H1 (cell line): ENCODE measurements at regions not wholly inside any gene's neighbourhood (a gene's known extent, or its start where the extent isn't known, plus 50 kb on each side); places are given as distances from the start of the nearest gene placed in this dataset.

Experiments used
- CTCF ChIA-PET: fragments of 300-600 bp; sonication (Branson Sonifier 250); formaldehyde crosslinking; loops from one replicate; lab custom pipeline; 2021; ENCODE audit not compliant: partially characterized antibody; lab: Charles Lee
- POLR2A ChIA-PET: fragments of 300-600 bp; sonication (Branson Sonifier 250); formaldehyde crosslinking; loops from one replicate; lab custom pipeline; 2021; ENCODE audit warnings: inconsistent platforms; ENCODE audit not compliant: partially characterized antibody; lab: Charles Lee
- DNase-seq, 2 experiments: peaks; one replicate each; pipeline versions ENCODE4 v3.0.0 to v3.0.0-alpha.2; 2010 to 2022; ENCODE audit warnings: low spot score in 2 of 2, low read depth in 1 of 2, mixed read lengths in 1 of 2
- FAIRE-seq: peaks from 2 replicates; lab custom pipeline; 2011; peaks lifted over from hg19 to GRCh38; lab: Jason Lieb, UNC
- H2AFZ ChIP-seq: 2 replicates; pipeline ENCODE4 v1.8.1; 2012; ENCODE audit warnings: low read length, inconsistent platforms
- H2AK5ac ChIP-seq: 2 replicates; pipeline ENCODE4 v1.6.1; 2013; ENCODE audit warnings: low read depth, low read length
- H2BK120ac ChIP-seq: replicated peaks from 2 replicates; pipeline ENCODE3; 2013; ENCODE audit warnings: low read depth, low read length, inconsistent platforms
- H2BK12ac ChIP-seq: 2 replicates; pipeline ENCODE4 v1.6.1; 2013; ENCODE audit warnings: low read depth, low read length
- H2BK15ac ChIP-seq: 2 replicates; pipeline ENCODE4 v1.6.1; 2013; ENCODE audit warnings: low read length
- H2BK20ac ChIP-seq: 2 replicates; pipeline ENCODE4 v1.6.1; 2013; ENCODE audit warnings: low read length
- H2BK5ac ChIP-seq: 2 replicates; pipeline ENCODE4 v1.6.1; 2013; ENCODE audit warnings: low read depth, low read length
- H3K14ac ChIP-seq: 2 replicates; pipeline ENCODE4 v1.6.1; 2013; ENCODE audit warnings: inconsistent platforms; ENCODE audit not compliant: insufficient read length
- H3K18ac ChIP-seq: 2 replicates; pipeline ENCODE4 v1.6.1; 2013; ENCODE audit warnings: low read length; ENCODE audit errors: extremely low read depth
- H3K23ac ChIP-seq: 2 replicates; pipeline ENCODE4 v1.6.1; 2013; ENCODE audit warnings: inconsistent platforms; ENCODE audit not compliant: insufficient read length
- H3K23me2 ChIP-seq: 2 replicates; pipeline ENCODE4 v1.6.1; 2013; ENCODE audit warnings: low read depth, low read length
- H3K27ac ChIP-seq: 2 replicates; pipeline ENCODE4 v1.6.1; 2011; ENCODE audit warnings: low read depth, low read length, inconsistent platforms
- H3K27me3 ChIP-seq, 4 experiments: replicated peaks in 1 of 4; 1 replicate in 1 of 4; 2 replicates in 3 of 4; pipeline versions ENCODE4 v1.6.1 to v1.8.1; 2011 to 2013; ENCODE audit warnings: low read length in 3 of 4, mild to moderate bottlenecking in 3 of 4, inconsistent platforms in 2 of 4, mixed read lengths in 2 of 4, moderate library complexity in 1 of 4; ENCODE audit not compliant: control insufficient read depth in 3 of 4, insufficient read depth in 3 of 4; ENCODE audit errors: extremely low read depth in 1 of 4
- H3K36me3 ChIP-seq, 4 experiments: 2 replicates each; pipeline versions ENCODE4 v1.6.1 to v1.8.1; 2011 to 2013; ENCODE audit warnings: mild to moderate bottlenecking in 4 of 4, low read length in 3 of 4, moderate library complexity in 2 of 4, control low read depth in 1 of 4, inconsistent platforms in 1 of 4; ENCODE audit not compliant: insufficient read depth in 4 of 4, control insufficient read depth in 2 of 4
- H3K4ac ChIP-seq: replicated peaks from 2 replicates; pipeline ENCODE3; 2013; ENCODE audit warnings: low read length, low read depth, mixed read lengths, inconsistent platforms; ENCODE audit not compliant: insufficient read length
- H3K4me1 ChIP-seq, 4 experiments: replicated peaks in 1 of 4; 1 replicate in 1 of 4; 2 replicates in 3 of 4; pipeline versions ENCODE4 v1.6.1 to v1.8.1; 2011 to 2013; ENCODE audit warnings: low read length in 3 of 4, inconsistent platforms in 2 of 4, mixed read lengths in 1 of 4; ENCODE audit not compliant: insufficient read depth in 4 of 4, control insufficient read depth in 3 of 4
- H3K4me2 ChIP-seq, 2 experiments: 2 replicates each; pipeline versions ENCODE4 v1.6.1 to v1.8.1; 2011 to 2013; ENCODE audit warnings: low read depth in 2 of 2, low read length in 2 of 2, control low read depth in 1 of 2, inconsistent platforms in 1 of 2, mild to moderate bottlenecking in 1 of 2; ENCODE audit not compliant: insufficient read depth in 1 of 2
- H3K4me3 ChIP-seq, 4 experiments: fragments of 200-600, 300-600 bp in 1 of 4; sonication (generic), shearing (Covaris generic), sonication (Bioruptor Twin) in 1 of 4; 2 replicates each; pipeline versions ENCODE4 v1.5.1 to v1.8.1; 2011 to 2016; ENCODE audit warnings: low read length in 4 of 4, low read depth in 3 of 4, control low read depth in 2 of 4, inconsistent platforms in 2 of 4, mild to moderate bottlenecking in 2 of 4, mixed read lengths in 1 of 4, moderate library complexity in 1 of 4; ENCODE audit not compliant: insufficient read depth in 2 of 4; ENCODE audit errors: extremely low read depth in 1 of 4
- H3K56ac ChIP-seq: replicated peaks from 2 replicates; pipeline ENCODE3; 2013; ENCODE audit warnings: low read depth, mild to moderate bottlenecking, mixed read lengths, low read length, inconsistent platforms; ENCODE audit not compliant: insufficient read length
- H3K79me1 ChIP-seq: 2 replicates; pipeline ENCODE4 v1.6.1; 2013; ENCODE audit warnings: low read depth, low read length, control low read depth
- H3K79me2 ChIP-seq, 2 experiments: 2 replicates each; pipeline versions ENCODE4 v1.6.1 to v1.8.1; 2012 to 2013; ENCODE audit warnings: low read length in 2 of 2, mild to moderate bottlenecking in 2 of 2, inconsistent platforms in 1 of 2; ENCODE audit not compliant: insufficient read depth in 2 of 2, control insufficient read depth in 1 of 2
- H3K9ac ChIP-seq, 4 experiments: replicated peaks in 1 of 4; 1 replicate in 1 of 4; 2 replicates in 3 of 4; pipeline versions ENCODE4 v1.6.1 to v1.8.1; 2011 to 2013; ENCODE audit warnings: low read depth in 3 of 4, low read length in 3 of 4, control low read depth in 2 of 4, mild to moderate bottlenecking in 2 of 4, moderate library complexity in 2 of 4, inconsistent platforms in 1 of 4; ENCODE audit errors: extremely low read depth in 1 of 4
- H3K9me3 ChIP-seq, 2 experiments: 2 replicates each; pipeline versions ENCODE4 v1.6.1 to v1.8.1; 2012 to 2013; ENCODE audit warnings: mild to moderate bottlenecking in 2 of 2, moderate library complexity in 2 of 2, control low read depth in 1 of 2, inconsistent platforms in 1 of 2, low read depth in 1 of 2, low read length in 1 of 2, mixed read lengths in 1 of 2; ENCODE audit not compliant: insufficient read depth in 2 of 2
- H4K20me1 ChIP-seq, 2 experiments: replicated peaks in 1 of 2; 2 replicates each; pipeline versions ENCODE3 to v1.8.1; 2011 to 2013; ENCODE audit warnings: inconsistent platforms in 2 of 2, low read length in 2 of 2, mild to moderate bottlenecking in 1 of 2; ENCODE audit not compliant: insufficient read depth in 2 of 2, control insufficient read depth in 1 of 2
- H4K5ac ChIP-seq: 2 replicates; pipeline ENCODE4 v1.6.1; 2013; ENCODE audit warnings: low read length, low read depth, mixed read lengths, inconsistent platforms; ENCODE audit not compliant: insufficient read length
- H4K8ac ChIP-seq: 2 replicates; pipeline ENCODE4 v1.8.0; 2013; ENCODE audit warnings: mild to moderate bottlenecking, moderate library complexity, low read length, inconsistent platforms; ENCODE audit not compliant: insufficient read depth; ENCODE audit errors: extremely low read depth
- H4K91ac ChIP-seq: replicated peaks from 2 replicates; pipeline ENCODE3; 2013; ENCODE audit warnings: low read length, mixed read lengths, inconsistent platforms; ENCODE audit not compliant: insufficient read length
- ASH2L ChIP-seq: fragments of 200-600, 300-600 bp; sonication (generic); IDR thresholded peaks from one replicate; pipeline ENCODE4 v1.7.1; 2017; ENCODE audit warnings: low read length
- CEBPB ChIP-seq: IDR thresholded peaks from 2 replicates; pipeline ENCODE4 v1.6.1; 2012; ENCODE audit warnings: low read depth, low read length
- EZH2 ChIP-seq: fragments of 200-600 bp; sonication (generic); IDR thresholded peaks from 2 replicates; pipeline ENCODE4 v1.7.1; 2012; ENCODE audit warnings: low read depth, mild to moderate bottlenecking, moderate library complexity, low read length, inconsistent platforms; ENCODE audit not compliant: severe bottlenecking
- GTF2F1 ChIP-seq: IDR thresholded peaks from 2 replicates; pipeline ENCODE4 v1.6.1; 2012; ENCODE audit warnings: low read depth, low read length, improper control_type of control experiment, borderline replicate concordance
- POLR2AphosphoS5 ChIP-seq: IDR thresholded peaks from 2 replicates; pipeline ENCODE4 v1.6.1; 2011; ENCODE audit warnings: low read depth, low read length
- SIN3A ChIP-seq, 2 experiments: IDR thresholded peaks in 1 of 2; conservative IDR thresholded peaks in 1 of 2; 2 replicates each; pipeline ENCODE4 v1.6.1; 2011 to 2012; ENCODE audit warnings: low read length in 2 of 2, improper control_type of control experiment in 1 of 2, low read depth in 1 of 2, mild to moderate bottlenecking in 1 of 2
- SIRT6 ChIP-seq: IDR thresholded peaks from one replicate; pipeline ENCODE4 v1.7.1; 2012; ENCODE audit warnings: low read length, inconsistent platforms
- WGBS, 2 experiments: shearing (Covaris generic) in 1 of 2; methylation state at CpG; one replicate each; pipeline versions ENCODE4 v1.1.6 to v1.1.7; 2013 to 2015; ENCODE audit warnings: low lambda C conversion rate in 2 of 2, mixed read lengths in 2 of 2, inconsistent platforms in 1 of 2, low coverage in 1 of 2, missing lambda C conversion rate in 1 of 2; ENCODE audit not compliant: insufficient replicate concordance in 2 of 2, insufficient coverage in 1 of 2, insufficient read length in 1 of 2; ENCODE audit errors: extremely low coverage in 1 of 2, missing lambda C conversion rate in 1 of 2; 5-methylcytosine and 5-hydroxymethylcytosine counted together

DNA sequence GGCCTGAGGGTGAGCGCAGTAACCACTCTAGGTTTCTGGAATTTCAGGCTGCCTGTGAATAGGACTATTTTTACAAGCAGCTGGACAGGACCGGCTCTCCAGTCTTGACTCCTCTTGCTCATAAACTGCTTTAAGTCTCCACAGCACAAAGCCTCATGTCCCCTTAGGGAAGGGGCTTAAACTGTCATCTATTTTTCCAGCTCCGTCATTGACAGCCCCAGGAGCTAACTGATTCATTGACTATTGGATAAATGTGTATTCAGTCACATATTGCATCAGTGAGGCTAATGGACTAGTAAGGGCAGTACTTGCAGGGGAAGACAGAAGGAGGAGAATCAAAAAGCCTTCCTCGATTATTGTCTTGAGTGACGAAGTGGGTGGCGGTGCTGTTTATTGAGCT is 719.4 kb upstream of the ADAMTS16 start:
- no peaks in the 10 kb centered on the region for H3K36me3 ChIP-seq
- H3K23ac ChIP-seq = no peak overlapping the region
- no peak overlapping the region for H2BK15ac ChIP-seq
- no peak overlapping the region; the same call in 1 of the 2 replicates for H2AK5ac ChIP-seq
- no peak overlapping the region for H2BK5ac ChIP-seq
- peaks cover 4% of the 10 kb centered on the region; the same call in 1 of the 2 replicates for H3K23me2 ChIP-seq
- FAIRE-seq (no peak), DNase-seq (no peak)
- H4K5ac ChIP-seq = no peak overlapping the region
- H3K18ac ChIP-seq = no peak overlapping the region
- H3K4me1 ChIP-seq = no peaks in the 10 kb centered on the region
- no peaks in the 10 kb centered on the region for H3K27me3 ChIP-seq
- CTCF ChIA-PET = interaction anchor here (0.6 to 1.9 kb wide), 3 partner anchors 10 to 1305 kb away, joined by 3 to 4 read pairs (median 3); no protein-coding TSS in a partner anchor
- H2BK12ac ChIP-seq = no peak overlapping the region
- H3K14ac ChIP-seq = no peak overlapping the region
- no peak overlapping the region for H3K27ac ChIP-seq
- no peak overlapping the region for H2AFZ ChIP-seq
- no peak overlapping the region for H2BK20ac ChIP-seq
- H2BK120ac ChIP-seq = no peak overlapping the region
- H3K9me3 ChIP-seq = no peaks in the 10 kb centered on the region
- H3K4me3 ChIP-seq = no peak overlapping the region
- H3K79me2 ChIP-seq = no peaks in the 10 kb centered on the region
- POLR2A ChIA-PET = no interaction called here
- H3K4me2 ChIP-seq = no peak overlapping the region
- H3K4ac ChIP-seq = no peak overlapping the region
- no peak overlapping the region for H4K91ac ChIP-seq
- peaks cover 0 to 4% of the 10 kb centered on the region in 2 experiments for H4K20me1 ChIP-seq
- no peak overlapping the region for H3K56ac ChIP-seq
- no peaks in the 10 kb centered on the region; the same call in 1 of the 2 replicates for H3K79me1 ChIP-seq
- no peak overlapping the region for H3K9ac ChIP-seq
- WGBS, 2 experiments = 78% methylated on average over 6 of the region's 6 CpGs; no CpG with 5 or more reads in 1 of the 2 experiments
- H4K8ac ChIP-seq = no peak overlapping the region
- TF ChIP-seq SIRT6 = no peak
- no peak for TF ChIP-seq POLR2AphosphoS5
- TF ChIP-seq GTF2F1 = no peak
- TF ChIP-seq CEBPB = no peak
- no peak for TF ChIP-seq SIN3A (conservative IDR thresholded peaks at IDR 0.05 in 1 of 2, IDR thresholded peaks at IDR 0.05 in 1 of 2; ENCODE audit: low read depth in 1 of 2, low read length in 2 of 2)
- TF ChIP-seq EZH2 = no peak
- no peak for TF ChIP-seq ASH2L
